WTC11 (cell line): ENCODE measurements at regions not wholly inside any gene's neighbourhood (a gene's known extent, or its start where the extent isn't known, plus 50 kb on each side); places are given as distances from the start of the nearest gene placed in this dataset.

ENCODE experiments used
- ATAC-seq: fragments of 200-7000 bp; cut with Tn5 transposase; 2 replicates; pipeline ENCODE4 v1.10.0; 2021; ENCODE audit warnings: mild to moderate bottlenecking, moderate library complexity
- CTCF ChIA-PET: fragments of 300-600 bp; sonication (Branson Sonifier 250); formaldehyde crosslinking; loops from one replicate; lab custom pipeline; 2021; ENCODE audit warnings: antibody characterized with exemption; lab: Charles Lee
- POLR2A ChIA-PET: fragments of 350-600 bp; sonication (Branson Sonifier 250); formaldehyde crosslinking; loops from one replicate; lab custom pipeline; 2021; ENCODE audit warnings: antibody characterized with exemption; lab: Charles Lee
- DNase-seq: peaks from one replicate; pipeline ENCODE4 v3.0.0; 2021; ENCODE audit warnings: low spot score
- H3K27ac Mint-ChIP-seq: 2 replicates; pipeline ENCODE4 v1.8.0; 2021; ENCODE audit warnings: mixed read lengths
- H3K27me3 Mint-ChIP-seq: 2 replicates; pipeline ENCODE4 v1.8.0; 2021; ENCODE audit warnings: low read depth, mild to moderate bottlenecking, moderate library complexity, mixed read lengths
- H3K36me3 Mint-ChIP-seq: 2 replicates; pipeline ENCODE4 v1.8.0; 2021; ENCODE audit warnings: mixed read lengths
- H3K4me1 Mint-ChIP-seq: 2 replicates; pipeline ENCODE4 v1.8.0; 2022; ENCODE audit warnings: mixed read lengths
- H3K4me3 Mint-ChIP-seq: 2 replicates; pipeline ENCODE4 v1.8.0; 2021; ENCODE audit warnings: mild to moderate bottlenecking, moderate library complexity, mixed read lengths
- H3K9me3 Mint-ChIP-seq: 2 replicates; pipeline ENCODE4 v1.8.0; 2021; ENCODE audit warnings: mixed read lengths
- AFF4 ChIP-seq: sonication (generic); formaldehyde crosslinking; IDR thresholded peaks from 2 replicates; pipeline ENCODE4 v1.8.1; 2023; ENCODE audit warnings: mild to moderate bottlenecking, missing genetic modification reagents, borderline replicate concordance
- CREM ChIP-seq: sonication (generic); formaldehyde crosslinking; IDR thresholded peaks from 2 replicates; pipeline ENCODE4 v1.8.1; 2022; ENCODE audit warnings: mild to moderate bottlenecking, missing genetic modification reagents, moderate library complexity
- FOXK1 ChIP-seq: sonication (generic); formaldehyde crosslinking; IDR thresholded peaks from 2 replicates; pipeline ENCODE4 v1.8.0; 2022; ENCODE audit warnings: mild to moderate bottlenecking, moderate library complexity, missing genetic modification reagents
- GABPB1 ChIP-seq: sonication (generic); formaldehyde crosslinking; IDR thresholded peaks from 2 replicates; pipeline ENCODE4 v1.8.1; 2023; ENCODE audit warnings: mild to moderate bottlenecking, missing genetic modification reagents
- GTF2I ChIP-seq: fragments of 250-450 bp; sonication (Bioruptor Pico); conservative IDR thresholded peaks from 2 replicates; pipeline ENCODE4 v1.4.0; 2021; ENCODE audit warnings: mild to moderate bottlenecking
- HMGA2 ChIP-seq: fragments of 250-450 bp; sonication (Bioruptor Pico); IDR thresholded peaks from 2 replicates; pipeline ENCODE4 v1.4.0; 2021; ENCODE audit warnings: mild to moderate bottlenecking, moderate library complexity
- HMGXB4 ChIP-seq: sonication (generic); formaldehyde crosslinking; IDR thresholded peaks from 2 replicates; pipeline ENCODE4 v1.8.1; 2023; ENCODE audit warnings: mild to moderate bottlenecking, moderate library complexity, missing genetic modification reagents
- IRF2 ChIP-seq: sonication (generic); formaldehyde crosslinking; IDR thresholded peaks from 2 replicates; pipeline ENCODE4 v1.8.0; 2022; ENCODE audit warnings: low read depth, missing genetic modification reagents, borderline replicate concordance
- JAZF1 ChIP-seq: fragments of 250-450 bp; sonication (Bioruptor Pico); IDR thresholded peaks from 2 replicates; pipeline ENCODE4 v1.9.0; 2021; ENCODE audit warnings: moderate library complexity, mild to moderate bottlenecking, inconsistent platforms
- MLX ChIP-seq: sonication (generic); formaldehyde crosslinking; IDR thresholded peaks from 2 replicates; pipeline ENCODE4 v1.8.1; 2023; ENCODE audit warnings: mild to moderate bottlenecking, missing genetic modification reagents, moderate library complexity
- MYBL2 ChIP-seq: sonication (generic); formaldehyde crosslinking; IDR thresholded peaks from 2 replicates; pipeline ENCODE4 v1.8.1; 2023; ENCODE audit warnings: mild to moderate bottlenecking, moderate library complexity, missing genetic modification reagents
- RELA ChIP-seq: sonication (generic); formaldehyde crosslinking; IDR thresholded peaks from 2 replicates; pipeline ENCODE4 v1.8.1; 2022; ENCODE audit warnings: missing genetic modification reagents, mild to moderate bottlenecking, borderline replicate concordance
- SMAD3 ChIP-seq: sonication (generic); formaldehyde crosslinking; IDR thresholded peaks from 2 replicates; pipeline ENCODE4 v1.8.0; 2022; ENCODE audit warnings: missing genetic modification reagents, mild to moderate bottlenecking, borderline replicate concordance
- SP1 ChIP-seq: sonication (generic); formaldehyde crosslinking; conservative IDR thresholded peaks from 2 replicates; pipeline ENCODE4 v1.8.1; 2022; ENCODE audit warnings: missing genetic modification reagents
- TEAD1 ChIP-seq: sonication (generic); formaldehyde crosslinking; IDR thresholded peaks from 2 replicates; pipeline ENCODE4 v1.8.0; 2022; ENCODE audit warnings: mild to moderate bottlenecking, missing genetic modification reagents
- ZMAT4 ChIP-seq: fragments of 250-450 bp; sonication (Bioruptor Pico); IDR thresholded peaks from 2 replicates; pipeline ENCODE4 v1.9.0; 2021; ENCODE audit warnings: mild to moderate bottlenecking
- ZNF416 ChIP-seq: fragments of 250-450 bp; sonication (Bioruptor Pico); IDR thresholded peaks from 2 replicates; pipeline ENCODE4 v1.9.0; 2021; ENCODE audit warnings: mild to moderate bottlenecking, inconsistent platforms
- TF ChIP-seq, protein P1 (sequence below): sonication (generic); formaldehyde crosslinking; IDR thresholded peaks from 2 replicates; pipeline ENCODE4 v1.8.1; 2022; ENCODE audit warnings: low read depth, missing genetic modification reagents, borderline replicate concordance
- TF ChIP-seq, protein P2 (sequence below): sonication (generic); formaldehyde crosslinking; IDR thresholded peaks from 2 replicates; pipeline ENCODE4 v1.8.1; 2023; ENCODE audit warnings: mild to moderate bottlenecking, missing genetic modification reagents, moderate library complexity
- TF ChIP-seq, protein P3 (sequence below): fragments of 250-450 bp; sonication (Bioruptor Pico); IDR thresholded peaks from 2 replicates; pipeline ENCODE4 v2.1.2; 2022; ENCODE audit warnings: mild to moderate bottlenecking, moderate library complexity
- TF ChIP-seq, protein P4 (sequence below): sonication (generic); formaldehyde crosslinking; conservative IDR thresholded peaks from 2 replicates; pipeline ENCODE4 v1.8.1; 2023; ENCODE audit warnings: mild to moderate bottlenecking, low read depth, missing genetic modification reagents, moderate library complexity

GRCh38 chr17:53471514-53471913 is 351.2 kb upstream of the KIF2B start:
- Mint-ChIP-seq H3K9me3 (peaks cover 68% of the 10 kb centered on the region), H3K27ac (no peak overlapping the region), H3K36me3 (peaks cover 47% of the 10 kb centered on the region), H3K4me3 (no peak overlapping the region), H3K27me3 (no peaks in the 10 kb centered on the region), H3K4me1 (peaks cover 3% of the 10 kb centered on the region)
- POLR2A ChIA-PET, result no interaction called here
- ATAC-seq, result no peak
- TF ChIP-seq, protein P1, sequence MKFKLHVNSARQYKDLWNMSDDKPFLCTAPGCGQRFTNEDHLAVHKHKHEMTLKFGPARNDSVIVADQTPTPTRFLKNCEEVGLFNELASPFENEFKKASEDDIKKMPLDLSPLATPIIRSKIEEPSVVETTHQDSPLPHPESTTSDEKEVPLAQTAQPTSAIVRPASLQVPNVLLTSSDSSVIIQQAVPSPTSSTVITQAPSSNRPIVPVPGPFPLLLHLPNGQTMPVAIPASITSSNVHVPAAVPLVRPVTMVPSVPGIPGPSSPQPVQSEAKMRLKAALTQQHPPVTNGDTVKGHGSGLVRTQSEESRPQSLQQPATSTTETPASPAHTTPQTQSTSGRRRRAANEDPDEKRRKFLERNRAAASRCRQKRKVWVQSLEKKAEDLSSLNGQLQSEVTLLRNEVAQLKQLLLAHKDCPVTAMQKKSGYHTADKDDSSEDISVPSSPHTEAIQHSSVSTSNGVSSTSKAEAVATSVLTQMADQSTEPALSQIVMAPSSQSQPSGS (CRISPR knock-in tag), result no peak
- TF ChIP-seq SMAD3 (CRISPR knock-in tag), result no peak
- TF ChIP-seq JAZF1 (CRISPR knock-in tag), result no peak
- TF ChIP-seq GTF2I (CRISPR knock-in tag), result no peak
- no peak for TF ChIP-seq FOXK1 (CRISPR knock-in tag)
- TF ChIP-seq ZNF416 (CRISPR knock-in tag), result no peak
- no peak for TF ChIP-seq HMGXB4 (CRISPR knock-in tag)
- no peak for TF ChIP-seq AFF4 (CRISPR knock-in tag)
- TF ChIP-seq, protein P2, sequence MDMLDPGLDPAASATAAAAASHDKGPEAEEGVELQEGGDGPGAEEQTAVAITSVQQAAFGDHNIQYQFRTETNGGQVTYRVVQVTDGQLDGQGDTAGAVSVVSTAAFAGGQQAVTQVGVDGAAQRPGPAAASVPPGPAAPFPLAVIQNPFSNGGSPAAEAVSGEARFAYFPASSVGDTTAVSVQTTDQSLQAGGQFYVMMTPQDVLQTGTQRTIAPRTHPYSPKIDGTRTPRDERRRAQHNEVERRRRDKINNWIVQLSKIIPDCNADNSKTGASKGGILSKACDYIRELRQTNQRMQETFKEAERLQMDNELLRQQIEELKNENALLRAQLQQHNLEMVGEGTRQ, result no peak
- TF ChIP-seq HMGA2 (CRISPR knock-in tag), result no peak
- TF ChIP-seq RELA (CRISPR knock-in tag), result no peak
- no peak for TF ChIP-seq MLX
- TF ChIP-seq TEAD1, result no peak
- DNase-seq, result no peak
- CTCF ChIA-PET, result no interaction called here

DNA sequence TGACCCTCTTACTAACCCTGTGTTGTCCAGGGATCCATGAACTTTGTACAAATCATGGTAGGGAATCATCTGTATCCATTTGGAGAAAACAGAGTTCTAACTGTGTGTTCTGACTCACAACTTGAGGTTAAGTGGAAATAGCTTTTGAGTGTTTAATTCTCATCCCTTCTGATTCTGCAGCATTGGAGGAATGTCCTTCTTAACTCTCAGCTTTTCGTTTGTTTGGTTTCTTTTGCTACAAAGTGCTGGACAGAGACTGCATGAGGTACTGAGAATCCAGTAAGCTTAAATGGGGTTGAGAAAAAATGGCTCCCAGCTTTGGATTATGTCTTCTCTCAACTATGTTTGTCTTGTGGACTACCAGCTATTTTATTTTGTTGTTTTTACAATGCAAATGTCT is 352.1 kb upstream of the KIF2B start:
- peaks cover 3% of the 10 kb centered on the region for H3K4me1 Mint-ChIP-seq
- no peak overlapping the region for H3K4me3 Mint-ChIP-seq
- DNase-seq, result no peak
- POLR2A ChIA-PET, result no interaction called here
- peaks cover 63% of the 10 kb centered on the region for H3K9me3 Mint-ChIP-seq
- ATAC-seq, result no peak
- H3K27me3 Mint-ChIP-seq, result no peaks in the 10 kb centered on the region
- CTCF ChIA-PET, result no interaction called here
- peaks cover 49% of the 10 kb centered on the region for H3K36me3 Mint-ChIP-seq
- H3K27ac Mint-ChIP-seq, result no peak overlapping the region
- no peak for TF ChIP-seq SP1 (CRISPR knock-in tag)
- no peak for TF ChIP-seq CREM
- TF ChIP-seq HMGA2 (CRISPR knock-in tag), result no peak
- TF ChIP-seq IRF2 (CRISPR knock-in tag), result no peak
- TF ChIP-seq MYBL2, result no peak
- no peak for TF ChIP-seq GABPB1
- TF ChIP-seq ZMAT4 (CRISPR knock-in tag), result no peak
- TF ChIP-seq, protein P3, sequence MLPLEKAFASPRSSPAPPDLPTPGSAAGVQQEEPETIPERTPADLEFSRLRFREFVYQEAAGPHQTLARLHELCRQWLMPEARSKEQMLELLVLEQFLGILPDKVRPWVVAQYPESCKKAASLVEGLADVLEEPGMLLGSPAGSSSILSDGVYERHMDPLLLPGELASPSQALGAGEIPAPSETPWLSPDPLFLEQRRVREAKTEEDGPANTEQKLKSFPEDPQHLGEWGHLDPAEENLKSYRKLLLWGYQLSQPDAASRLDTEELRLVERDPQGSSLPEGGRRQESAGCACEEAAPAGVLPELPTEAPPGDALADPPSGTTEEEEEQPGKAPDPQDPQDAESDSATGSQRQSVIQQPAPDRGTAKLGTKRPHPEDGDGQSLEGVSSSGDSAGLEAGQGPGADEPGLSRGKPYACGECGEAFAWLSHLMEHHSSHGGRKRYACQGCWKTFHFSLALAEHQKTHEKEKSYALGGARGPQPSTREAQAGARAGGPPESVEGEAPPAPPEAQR (CRISPR knock-in tag), result no peak
- TF ChIP-seq HMGXB4 (CRISPR knock-in tag), result no peak
- TF ChIP-seq, protein P4, sequence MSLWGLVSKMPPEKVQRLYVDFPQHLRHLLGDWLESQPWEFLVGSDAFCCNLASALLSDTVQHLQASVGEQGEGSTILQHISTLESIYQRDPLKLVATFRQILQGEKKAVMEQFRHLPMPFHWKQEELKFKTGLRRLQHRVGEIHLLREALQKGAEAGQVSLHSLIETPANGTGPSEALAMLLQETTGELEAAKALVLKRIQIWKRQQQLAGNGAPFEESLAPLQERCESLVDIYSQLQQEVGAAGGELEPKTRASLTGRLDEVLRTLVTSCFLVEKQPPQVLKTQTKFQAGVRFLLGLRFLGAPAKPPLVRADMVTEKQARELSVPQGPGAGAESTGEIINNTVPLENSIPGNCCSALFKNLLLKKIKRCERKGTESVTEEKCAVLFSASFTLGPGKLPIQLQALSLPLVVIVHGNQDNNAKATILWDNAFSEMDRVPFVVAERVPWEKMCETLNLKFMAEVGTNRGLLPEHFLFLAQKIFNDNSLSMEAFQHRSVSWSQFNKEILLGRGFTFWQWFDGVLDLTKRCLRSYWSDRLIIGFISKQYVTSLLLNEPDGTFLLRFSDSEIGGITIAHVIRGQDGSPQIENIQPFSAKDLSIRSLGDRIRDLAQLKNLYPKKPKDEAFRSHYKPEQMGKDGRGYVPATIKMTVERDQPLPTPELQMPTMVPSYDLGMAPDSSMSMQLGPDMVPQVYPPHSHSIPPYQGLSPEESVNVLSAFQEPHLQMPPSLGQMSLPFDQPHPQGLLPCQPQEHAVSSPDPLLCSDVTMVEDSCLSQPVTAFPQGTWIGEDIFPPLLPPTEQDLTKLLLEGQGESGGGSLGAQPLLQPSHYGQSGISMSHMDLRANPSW (CRISPR knock-in tag), result no peak
